ENCODE measurements at regions not wholly inside any gene's neighbourhood (a gene's known extent, or its start where the extent isn't known, plus 50 kb on each side); places are given as distances from the start of the nearest gene placed in this dataset.
"Not testable (repeated sequence)": the region's sequence is repeated elsewhere in the genome, so short reads cannot be mapped to it uniquely, and the experiment has no call there.

- no peak for DNase-seq
These were observed 790.5 kb downstream of the MCTP2 start for GRCh38 chr15:95021816-95022215.

- DNase-seq: no peak
These were observed 793.0 kb downstream of the MCTP2 start for GRCh38 chr15:95024351-95024750.

- no peak for DNase-seq
These were observed 794.8 kb downstream of the MCTP2 start for GRCh38 chr15:95025924-95026728.

GRCh38 chr15:95027981-95028380, 796.6 kb downstream of the MCTP2 start:
- DNase-seq: no peak

GRCh38 chr15:95032156-95032555, 800.8 kb downstream of the MCTP2 start:
- no peak for DNase-seq

GRCh38 chr15:95035106-95035505, 803.7 kb downstream of the MCTP2 start:
- DNase-seq: no peak

- DNase-seq: no peak
These were observed 809.9 kb downstream of the MCTP2 start for GRCh38 chr15:95041297-95041696.

GRCh38 chr15:95043236-95043932, 812.0 kb downstream of the MCTP2 start:
- not testable (repeated sequence) for DNase-seq

- no peak for DNase-seq
These were observed 812.6 kb downstream of the MCTP2 start for GRCh38 chr15:95043933-95044313.

- DNase-seq: no peak
These were observed 813.5 kb downstream of the MCTP2 start for GRCh38 chr15:95044745-95045417.

- no peak for DNase-seq
These were observed 820.5 kb downstream of the MCTP2 start for GRCh38 chr15:95051861-95052260.

- DNase-seq: no peak
These were observed 828.1 kb downstream of the MCTP2 start for GRCh38 chr15:95059346-95059905.

GRCh38 chr15:95068701-95069521, 837.5 kb downstream of the MCTP2 start:
- DNase-seq: no peak

GRCh38 chr15:95075792-95076677, 844.7 kb downstream of the MCTP2 start:
- no peak for DNase-seq

- DNase-seq: no peak
These were observed 845.3 kb downstream of the MCTP2 start for GRCh38 chr15:95076678-95076990.

- DNase-seq: no peak
These were observed 846.6 kb downstream of the MCTP2 start for GRCh38 chr15:95078003-95078402.

- not testable (repeated sequence) for DNase-seq
These were observed 848.9 kb downstream of the MCTP2 start for GRCh38 chr15:95080228-95080627.

- no peak for DNase-seq
These were observed 853.7 kb downstream of the MCTP2 start for GRCh38 chr15:95085056-95085455.

- no peak for DNase-seq
These were observed 855.3 kb downstream of the MCTP2 start for GRCh38 chr15:95086531-95087252.

GRCh38 chr15:95087253-95087609, 855.9 kb downstream of the MCTP2 start:
- no peak for DNase-seq

- no peak for DNase-seq
These were observed 860.1 kb downstream of the MCTP2 start for GRCh38 chr15:95091444-95091843.
